Left ventricle myocardium inferior (tissue), 1 donor: ENCODE measurements at regions not wholly inside any gene's neighbourhood (a gene's known extent, or its start where the extent isn't known, plus 50 kb on each side); places are given as distances from the start of the nearest gene placed in this dataset.

Experiments
- DNase-seq: peaks from one replicate; pipeline ENCODE4 v3.0.0-alpha.2; 2020
- H3K27ac ChIP-seq: fragments of 200-600 bp; replicated peaks from 2 replicates; pipeline ENCODE4 v1.8.0; 2021
- H3K27me3 ChIP-seq: fragments of 200-600 bp; 2 replicates; pipeline ENCODE4 v1.8.0; 2021; ENCODE audit warnings: low read depth
- H3K36me3 ChIP-seq: fragments of 200-600 bp; 2 replicates; pipeline ENCODE4 v1.8.0; 2021
- H3K4me1 ChIP-seq: fragments of 200-600 bp; 2 replicates; pipeline ENCODE4 v1.8.0; 2021
- H3K4me3 ChIP-seq: fragments of 200-600 bp; 2 replicates; pipeline ENCODE4 v1.8.0; 2021; ENCODE audit warnings: mild to moderate bottlenecking, moderate library complexity
- H3K9me3 ChIP-seq: fragments of 200-600 bp; replicated peaks from 2 replicates; pipeline ENCODE4 v1.8.0; 2021
- CTCF ChIP-seq: fragments of 200-600 bp; IDR thresholded peaks from 2 replicates; pipeline ENCODE4 v1.8.0; 2021; ENCODE audit warnings: antibody characterized with exemption, mild to moderate bottlenecking, borderline replicate concordance
- intact Hi-C: fragments of 100-400 bp; cut with micrococcal nuclease; formaldehyde crosslinking; loops from one replicate; pipeline ENCODE4 v1.11.0; 2022
- donor health status: DM: no; HTN: yes; CAD: no; lungs with severe emphysema.

- Histone ChIP-seq H3K27me3 (no peaks in the 10 kb centered on the region), H3K27ac (no peak overlapping the region), H3K9me3 (no peaks in the 10 kb centered on the region), H3K4me1 (peaks cover 39% of the 10 kb centered on the region), H3K4me3 (no peak overlapping the region), H3K36me3 (peaks cover 10% of the 10 kb centered on the region)
- no peak for TF ChIP-seq CTCF
- DNase-seq: no peak
- intact Hi-C loops: no loop called here
Observed at GRCh38 chr6:150738092-150738629, 127.3 kb upstream of the MTHFD1L start.

GRCh38 chr6:150739711-150740349 is 125.7 kb upstream of the MTHFD1L start:
- DNase-seq: no peak
- TF ChIP-seq CTCF: no peak
- Histone ChIP-seq H3K27ac (no peak overlapping the region), H3K9me3 (no peaks in the 10 kb centered on the region), H3K36me3 (no peaks in the 10 kb centered on the region), H3K4me3 (no peak overlapping the region), H3K4me1 (peaks cover 56% of the 10 kb centered on the region), H3K27me3 (no peaks in the 10 kb centered on the region)
- intact Hi-C loops: no loop called here

GRCh38 chr6:150740453-150740852 is 125.0 kb upstream of the MTHFD1L start:
- Histone ChIP-seq H3K36me3 (no peaks in the 10 kb centered on the region), H3K27me3 (no peaks in the 10 kb centered on the region), H3K4me1 (peaks cover 57% of the 10 kb centered on the region), H3K9me3 (no peaks in the 10 kb centered on the region), H3K27ac (no peak overlapping the region), H3K4me3 (no peak overlapping the region)
- no peak for DNase-seq
- intact Hi-C loops: no loop called here
- no peak for TF ChIP-seq CTCF

- H3K27ac ChIP-seq: no peak overlapping the region
- no peaks in the 10 kb centered on the region for H3K9me3 ChIP-seq
- H3K4me3 ChIP-seq: no peak overlapping the region
- DNase-seq: no peak
- H3K4me1 ChIP-seq: peaks cover 62% of the 10 kb centered on the region
- intact Hi-C loops: no loop called here
- H3K36me3 ChIP-seq: no peaks in the 10 kb centered on the region
- H3K27me3 ChIP-seq: no peaks in the 10 kb centered on the region
- TF ChIP-seq CTCF: peak; percentile 54
Observed at GRCh38 chr6:150741633-150742200, 123.8 kb upstream of the MTHFD1L start.

- intact Hi-C loops: no loop called here
- no peak for TF ChIP-seq CTCF
Observed at GRCh38 chr6:150744522-150745260, 120.8 kb upstream of the MTHFD1L start.

More at GRCh38 chr6:150744522-150745260, 120.8 kb upstream of the MTHFD1L start:
- DNase-seq: no peak
- Histone ChIP-seq H3K4me3 (no peak overlapping the region), H3K27ac (peak overlapping the region; percentile 64), H3K27me3 (no peaks in the 10 kb centered on the region), H3K4me1 (peaks cover 68% of the 10 kb centered on the region), H3K36me3 (no peaks in the 10 kb centered on the region), H3K9me3 (no peaks in the 10 kb centered on the region)
